Activated CD4-positive, alpha-beta T cell treated with anti-CD3 and anti-CD28 coated beads, Interleukin-2, amount 10 ng/mL, durations not matched to agents 7 days and 5 days (primary cell): ENCODE measurements at regions not wholly inside any gene's neighbourhood (a gene's known extent, or its start where the extent isn't known, plus 50 kb on each side); places are given as distances from the start of the nearest gene placed in this dataset.

Experiments used
- CTCF ChIA-PET: fragments of 350-600 bp; sonication (Branson Sonifier 250); formaldehyde crosslinking; loops from one replicate; lab custom pipeline; 2021; ENCODE audit warnings: antibody characterized with exemption; lab: Charles Lee
- POLR2A ChIA-PET: fragments of 350-600 bp; sonication (Branson Sonifier 250); formaldehyde crosslinking; loops from one replicate; lab custom pipeline; 2021; ENCODE audit warnings: antibody characterized with exemption; lab: Charles Lee
- DNase-seq: peaks from one replicate; pipeline ENCODE4 v3.0.0-alpha.2; 2020
- H3K27ac Mint-ChIP-seq: one replicate; pipeline ENCODE4 v1.8.0; 2021; ENCODE audit warnings: mild to moderate bottlenecking, moderate library complexity, mixed read lengths
- H3K27me3 Mint-ChIP-seq: one replicate; pipeline ENCODE4 v1.8.0; 2021; ENCODE audit warnings: mixed read lengths
- H3K36me3 Mint-ChIP-seq: one replicate; pipeline ENCODE4 v1.8.0; 2021; ENCODE audit warnings: low read depth, mixed read lengths
- H3K4me1 Mint-ChIP-seq: one replicate; pipeline ENCODE4 v1.8.0; 2021; ENCODE audit warnings: mixed read lengths
- H3K4me3 Mint-ChIP-seq: one replicate; pipeline ENCODE4 v1.8.0; 2021; ENCODE audit warnings: mild to moderate bottlenecking, moderate library complexity, mixed read lengths
- H3K9me3 Mint-ChIP-seq: one replicate; pipeline ENCODE4 v1.8.0; 2021; ENCODE audit warnings: mixed read lengths

- no peak overlapping the region for H3K4me3 Mint-ChIP-seq
- POLR2A ChIA-PET: no interaction called here
- H3K27me3 Mint-ChIP-seq: no peaks in the 10 kb centered on the region
- H3K9me3 Mint-ChIP-seq: peaks cover 8% of the 10 kb centered on the region
- no peaks in the 10 kb centered on the region for H3K36me3 Mint-ChIP-seq
- DNase-seq: no peak
- no peaks in the 10 kb centered on the region for H3K4me1 Mint-ChIP-seq
- no peak overlapping the region for H3K27ac Mint-ChIP-seq
- CTCF ChIA-PET: no interaction called here
Observed at GRCh38 chr5:103953601-103954382, 391.2 kb upstream of the NUDT12 start.

GRCh38 chr5:103951776-103952175 is 389.2 kb upstream of the NUDT12 start:
- no peaks in the 10 kb centered on the region for H3K27me3 Mint-ChIP-seq
- H3K4me1 Mint-ChIP-seq: no peaks in the 10 kb centered on the region
- no peak overlapping the region for H3K27ac Mint-ChIP-seq
- no peaks in the 10 kb centered on the region for H3K36me3 Mint-ChIP-seq
- POLR2A ChIA-PET: no interaction called here
- peaks cover 4% of the 10 kb centered on the region for H3K9me3 Mint-ChIP-seq
- no peak overlapping the region for H3K4me3 Mint-ChIP-seq
- CTCF ChIA-PET: no interaction called here
- no peak for DNase-seq

GRCh38 chr5:103943230-103943629 is 380.6 kb upstream of the NUDT12 start:
- Mint-ChIP-seq H3K4me3 (no peak overlapping the region), H3K36me3 (no peaks in the 10 kb centered on the region), H3K4me1 (no peaks in the 10 kb centered on the region), H3K9me3 (no peaks in the 10 kb centered on the region), H3K27ac (no peak overlapping the region), H3K27me3 (no peaks in the 10 kb centered on the region)
- CTCF ChIA-PET: no interaction called here
- POLR2A ChIA-PET: no interaction called here
- DNase-seq: no peak

- CTCF ChIA-PET: no interaction called here
Observed at GRCh38 chr5:103942587-103943186, 380.1 kb upstream of the NUDT12 start.

GRCh38 chr5:103941596-103941995 is 379.0 kb upstream of the NUDT12 start:
- no peak for DNase-seq
- no peaks in the 10 kb centered on the region for H3K27me3 Mint-ChIP-seq
- no peaks in the 10 kb centered on the region for H3K9me3 Mint-ChIP-seq
- ChIA-PET POLR2A (no interaction called here), CTCF (no interaction called here)
- H3K36me3 Mint-ChIP-seq: no peaks in the 10 kb centered on the region
- H3K27ac Mint-ChIP-seq: no peak overlapping the region
- H3K4me3 Mint-ChIP-seq: no peak overlapping the region
- H3K4me1 Mint-ChIP-seq: no peaks in the 10 kb centered on the region

More at GRCh38 chr5:103942587-103943186, 380.1 kb upstream of the NUDT12 start:
- Mint-ChIP-seq H3K36me3 (no peaks in the 10 kb centered on the region), H3K9me3 (no peaks in the 10 kb centered on the region), H3K27ac (no peak overlapping the region), H3K4me3 (no peak overlapping the region), H3K4me1 (no peaks in the 10 kb centered on the region), H3K27me3 (no peaks in the 10 kb centered on the region)
- POLR2A ChIA-PET: no interaction called here
- DNase-seq: no peak

- no peaks in the 10 kb centered on the region for H3K36me3 Mint-ChIP-seq
- ChIA-PET POLR2A (no interaction called here), CTCF (no interaction called here)
- H3K4me3 Mint-ChIP-seq: no peak overlapping the region
- no peaks in the 10 kb centered on the region for H3K4me1 Mint-ChIP-seq
- DNase-seq: no peak
- no peaks in the 10 kb centered on the region for H3K27me3 Mint-ChIP-seq
- H3K9me3 Mint-ChIP-seq: peaks cover 2% of the 10 kb centered on the region
- no peak overlapping the region for H3K27ac Mint-ChIP-seq
Observed at GRCh38 chr5:103938146-103938695, 375.6 kb upstream of the NUDT12 start.

DNA sequence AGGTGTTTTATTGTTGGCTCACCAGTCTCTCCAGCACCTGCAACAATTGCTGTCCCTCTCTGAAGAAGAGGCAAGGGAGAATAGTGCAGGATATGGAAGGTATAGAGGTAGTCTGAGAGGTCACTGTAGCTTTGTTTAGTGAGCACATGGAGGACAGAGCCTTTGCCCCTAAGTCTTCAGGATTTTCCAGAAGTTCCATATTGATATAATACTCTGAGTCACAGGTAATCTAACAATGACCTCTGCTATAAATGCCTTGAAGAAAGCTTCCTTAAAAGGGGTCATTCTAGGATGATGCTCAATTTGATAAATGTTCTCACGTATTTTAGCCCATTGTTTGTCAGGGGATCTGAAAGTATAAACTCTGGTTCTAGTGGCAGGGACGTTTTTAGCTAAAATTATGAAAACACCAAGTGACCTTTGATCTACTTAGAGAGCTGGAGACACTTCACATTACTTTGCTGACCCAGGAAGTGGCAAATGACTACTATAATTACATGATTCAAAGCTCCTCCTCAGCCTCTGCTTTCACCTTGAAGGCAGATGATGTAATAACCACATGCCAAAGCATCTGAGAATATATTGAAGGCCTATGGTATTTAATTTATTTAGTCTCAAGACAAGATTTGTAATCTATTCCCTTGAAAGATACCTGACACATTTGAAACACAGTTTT is 366.9 kb upstream of the NUDT12 start:
- ChIA-PET CTCF (no interaction called here), POLR2A (interaction anchor here (0.5 kb wide), 1 partner anchor 174 kb away, joined by 3 read pairs; no protein-coding TSS in a partner anchor)
- Mint-ChIP-seq H3K4me1 (no peaks in the 10 kb centered on the region), H3K36me3 (no peaks in the 10 kb centered on the region), H3K27me3 (no peaks in the 10 kb centered on the region), H3K4me3 (no peak overlapping the region), H3K27ac (no peak overlapping the region), H3K9me3 (no peaks in the 10 kb centered on the region)
- DNase-seq: no peak

- H3K4me1 Mint-ChIP-seq: no peaks in the 10 kb centered on the region
- no peak overlapping the region for H3K4me3 Mint-ChIP-seq
- no peaks in the 10 kb centered on the region for H3K27me3 Mint-ChIP-seq
- CTCF ChIA-PET: no interaction called here
- POLR2A ChIA-PET: no interaction called here
- no peak overlapping the region for H3K27ac Mint-ChIP-seq
- no peak for DNase-seq
- no peaks in the 10 kb centered on the region for H3K36me3 Mint-ChIP-seq
- H3K9me3 Mint-ChIP-seq: no peaks in the 10 kb centered on the region
Observed at GRCh38 chr5:103927739-103928138, 365.1 kb upstream of the NUDT12 start.

GRCh38 chr5:103923616-103924168 is 361.1 kb upstream of the NUDT12 start:
- POLR2A ChIA-PET: no interaction called here
- no peak overlapping the region for H3K4me3 Mint-ChIP-seq
- CTCF ChIA-PET: no interaction called here
- no peak overlapping the region for H3K27ac Mint-ChIP-seq
- no peaks in the 10 kb centered on the region for H3K9me3 Mint-ChIP-seq
- no peaks in the 10 kb centered on the region for H3K4me1 Mint-ChIP-seq
- no peaks in the 10 kb centered on the region for H3K36me3 Mint-ChIP-seq
- no peaks in the 10 kb centered on the region for H3K27me3 Mint-ChIP-seq
- no peak for DNase-seq

GRCh38 chr5:103919506-103919905 is 356.9 kb upstream of the NUDT12 start:
- ChIA-PET POLR2A (no interaction called here), CTCF (no interaction called here)
- no peaks in the 10 kb centered on the region for H3K27me3 Mint-ChIP-seq
- no peak overlapping the region for H3K27ac Mint-ChIP-seq
- H3K9me3 Mint-ChIP-seq: no peaks in the 10 kb centered on the region
- DNase-seq: no peak
- no peaks in the 10 kb centered on the region for H3K36me3 Mint-ChIP-seq
- no peaks in the 10 kb centered on the region for H3K4me1 Mint-ChIP-seq
- no peak overlapping the region for H3K4me3 Mint-ChIP-seq

- Mint-ChIP-seq H3K27ac (no peak overlapping the region), H3K9me3 (no peaks in the 10 kb centered on the region), H3K4me3 (no peak overlapping the region), H3K36me3 (no peaks in the 10 kb centered on the region), H3K27me3 (no peaks in the 10 kb centered on the region), H3K4me1 (no peaks in the 10 kb centered on the region)
- DNase-seq: no peak
- CTCF ChIA-PET: no interaction called here
- POLR2A ChIA-PET: no interaction called here
Observed at GRCh38 chr5:103918668-103919367, 356.2 kb upstream of the NUDT12 start.

GRCh38 chr5:103915081-103915480 is 352.5 kb upstream of the NUDT12 start:
- CTCF ChIA-PET: no interaction called here
- POLR2A ChIA-PET: no interaction called here
- no peaks in the 10 kb centered on the region for H3K27me3 Mint-ChIP-seq
- H3K9me3 Mint-ChIP-seq: no peaks in the 10 kb centered on the region
- H3K4me3 Mint-ChIP-seq: no peak overlapping the region
- no peaks in the 10 kb centered on the region for H3K4me1 Mint-ChIP-seq
- no peaks in the 10 kb centered on the region for H3K36me3 Mint-ChIP-seq
- no peak for DNase-seq
- H3K27ac Mint-ChIP-seq: no peak overlapping the region
